HUES48 (cell line): ENCODE measurements at regions not wholly inside any gene's neighbourhood (a gene's known extent, or its start where the extent isn't known, plus 50 kb on each side); places are given as distances from the start of the nearest gene placed in this dataset.
"Not testable (repeated sequence)": the region's sequence is repeated elsewhere in the genome, so short reads cannot be mapped to it uniquely, and the experiment has no call there.

Source experiments
- H3K27ac ChIP-seq: one replicate; pipeline ENCODE4 v1.7.0; 2013; ENCODE audit warnings: low read depth, low read length, inconsistent platforms
- H3K27me3 ChIP-seq: 2 replicates; pipeline ENCODE4 v1.6.1; 2013; ENCODE audit warnings: mild to moderate bottlenecking, low read length; ENCODE audit not compliant: control insufficient read depth, insufficient read depth
- H3K36me3 ChIP-seq: 2 replicates; pipeline ENCODE4 v1.6.1; 2013; ENCODE audit warnings: low read length; ENCODE audit not compliant: control insufficient read depth, insufficient read depth
- H3K4me1 ChIP-seq: 2 replicates; pipeline ENCODE4 v1.6.1; 2013; ENCODE audit warnings: mild to moderate bottlenecking, low read length; ENCODE audit not compliant: control insufficient read depth, insufficient read depth
- H3K4me3 ChIP-seq: 2 replicates; pipeline ENCODE4 v1.5.1; 2013; ENCODE audit warnings: mild to moderate bottlenecking, low read depth, low read length
- H3K9ac ChIP-seq: 2 replicates; pipeline ENCODE4 v1.6.1; 2013; ENCODE audit warnings: mild to moderate bottlenecking, low read depth, low read length, moderate library complexity
- H3K9me3 ChIP-seq: 2 replicates; pipeline ENCODE4 v1.6.1; 2013; ENCODE audit warnings: low read length; ENCODE audit not compliant: control insufficient read depth, insufficient read depth

DNA sequence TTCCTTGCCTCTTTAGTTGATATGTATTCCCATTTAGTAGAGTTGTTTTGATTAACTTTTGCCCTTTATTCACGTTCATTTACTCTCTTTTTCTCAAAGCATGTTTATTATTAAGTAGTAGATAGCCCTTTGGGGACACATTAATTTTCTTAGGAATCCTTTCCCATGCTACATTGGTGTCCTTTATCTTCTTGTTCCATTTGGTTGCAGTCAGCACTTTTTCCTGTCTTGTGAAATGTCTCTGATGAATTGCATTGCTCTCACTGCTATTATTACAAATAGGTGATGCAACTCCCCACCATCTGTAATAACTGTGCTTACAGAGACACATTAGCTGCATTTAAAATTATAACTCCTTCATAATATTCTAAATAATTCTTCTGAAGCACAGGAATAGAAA is 428.5 kb upstream of the CNTNAP5 start:
- Histone ChIP-seq H3K9ac (no peak overlapping the region), H3K36me3 (no peaks in the 10 kb centered on the region), H3K4me3 (no peak overlapping the region), H3K27ac (no peak overlapping the region), H3K9me3 (no peaks in the 10 kb centered on the region; the same call in 1 of the 2 replicates), H3K27me3 (no peaks in the 10 kb centered on the region), H3K4me1 (no peaks in the 10 kb centered on the region)

DNA sequence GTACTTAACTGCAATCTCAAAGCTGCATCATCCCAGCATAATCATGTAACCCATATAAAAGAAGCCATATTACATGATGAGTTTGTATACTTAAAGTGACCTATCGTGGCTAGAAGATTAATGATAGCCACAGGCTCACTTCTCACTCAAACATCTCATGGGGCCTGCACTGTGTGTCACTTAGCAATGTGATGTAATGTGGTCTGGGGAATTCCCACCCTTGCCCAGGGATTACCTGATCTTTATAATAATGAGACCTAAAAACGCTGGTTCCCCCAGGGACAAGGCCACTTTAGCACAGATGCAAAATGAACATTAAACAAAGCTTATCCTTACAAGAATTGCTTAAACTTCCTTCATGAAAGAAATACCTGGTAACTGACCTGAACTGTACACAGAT is 427.1 kb upstream of the CNTNAP5 start:
- Histone ChIP-seq H3K9ac (no peak overlapping the region), H3K27ac (no peak overlapping the region), H3K36me3 (no peaks in the 10 kb centered on the region), H3K9me3 (no peaks in the 10 kb centered on the region), H3K4me1 (no peaks in the 10 kb centered on the region), H3K4me3 (no peak overlapping the region), H3K27me3 (no peaks in the 10 kb centered on the region)

DNA sequence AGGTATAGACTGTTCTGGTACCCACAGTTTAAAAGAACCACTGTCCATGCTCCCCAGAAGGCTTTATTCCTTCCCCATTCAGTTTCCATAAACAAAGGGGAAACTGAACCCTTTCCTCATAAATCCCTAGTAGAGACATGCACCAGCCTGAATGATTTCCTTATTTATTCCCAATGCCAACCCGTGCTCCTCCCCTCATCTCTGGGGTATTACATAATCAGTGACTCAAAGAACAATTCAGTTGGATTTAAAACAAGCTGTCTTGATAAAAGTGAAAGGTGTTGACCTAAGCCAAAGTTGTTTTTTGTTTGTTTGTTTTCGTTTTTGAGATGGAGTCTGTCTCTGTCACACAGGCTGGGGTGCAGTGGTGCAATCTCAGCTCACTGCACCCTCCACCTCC is 418.5 kb upstream of the CNTNAP5 start:
- Histone ChIP-seq H3K27ac (no peak overlapping the region), H3K36me3 (no peaks in the 10 kb centered on the region), H3K9me3 (no peaks in the 10 kb centered on the region), H3K9ac (no peak overlapping the region), H3K4me3 (no peak overlapping the region), H3K27me3 (no peaks in the 10 kb centered on the region), H3K4me1 (peaks cover 12% of the 10 kb centered on the region)

DNA sequence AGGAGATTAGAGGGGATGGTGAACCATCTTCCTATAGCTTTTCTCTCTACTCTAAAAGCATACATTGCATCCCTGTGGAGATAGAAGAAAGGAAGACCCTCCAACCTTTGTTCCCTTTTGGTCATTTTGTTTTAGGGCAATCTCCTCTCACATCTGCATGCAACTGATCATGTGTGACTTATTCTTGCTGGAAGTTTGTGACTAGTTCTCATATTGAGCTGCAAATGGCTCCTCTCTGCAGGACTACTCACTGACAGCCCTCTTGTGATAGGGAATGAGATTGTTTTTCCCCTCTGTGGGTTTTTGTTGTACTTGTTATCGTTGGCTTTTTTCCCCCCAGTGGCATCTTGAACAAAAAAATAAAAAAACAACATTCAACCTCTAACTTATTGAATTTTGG is 416.0 kb upstream of the CNTNAP5 start:
- Histone ChIP-seq H3K27ac (peak overlapping the region; percentile 66), H3K9ac (no peak overlapping the region), H3K9me3 (no peaks in the 10 kb centered on the region), H3K36me3 (no peaks in the 10 kb centered on the region), H3K4me1 (peaks cover 12% of the 10 kb centered on the region), H3K27me3 (no peaks in the 10 kb centered on the region), H3K4me3 (no peak overlapping the region)

DNA sequence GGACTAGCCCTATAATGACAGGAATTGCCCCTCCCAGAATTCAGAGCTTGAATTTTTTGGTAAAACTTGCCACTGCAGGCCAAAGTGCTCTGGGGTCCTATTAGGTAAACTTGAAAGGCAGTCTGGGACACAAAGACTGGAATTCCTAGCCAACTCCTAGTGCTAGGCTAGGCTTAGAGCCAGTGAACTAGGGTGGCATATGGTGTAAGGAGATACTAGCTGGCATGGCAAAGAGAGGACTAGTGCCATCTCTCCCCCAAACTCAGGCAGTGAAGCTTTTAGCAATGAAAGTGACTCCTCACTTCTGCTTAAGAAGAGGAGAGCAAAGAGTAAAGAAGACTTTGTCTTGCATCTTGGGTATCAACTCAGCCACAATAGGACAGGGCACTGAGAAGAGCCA is 410.5 kb upstream of the CNTNAP5 start:
- no peak overlapping the region for H3K27ac ChIP-seq
- peaks cover 20% of the 10 kb centered on the region; the same call in 1 of the 2 replicates for H3K9me3 ChIP-seq

DNA sequence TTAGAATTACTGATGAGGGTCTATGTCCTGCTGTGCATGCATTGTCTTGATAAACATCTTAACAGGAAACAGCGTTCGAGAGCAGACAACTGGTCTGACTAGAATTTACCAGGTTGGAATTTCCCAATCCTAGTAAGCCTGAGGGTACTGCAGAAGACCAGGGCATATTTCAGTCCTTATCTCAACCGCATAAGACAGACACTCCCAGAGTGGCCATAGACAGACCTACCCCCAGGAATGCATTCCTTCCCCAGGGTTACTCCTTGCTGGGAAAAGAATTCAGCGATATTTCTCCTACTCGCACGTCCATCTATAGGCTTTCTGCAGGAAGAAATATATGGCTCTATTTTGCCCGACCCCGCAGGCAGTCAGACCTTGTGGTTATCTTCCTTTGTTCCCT is 406.4 kb upstream of the CNTNAP5 start:
- H3K9ac ChIP-seq, H3K36me3 ChIP-seq, H3K27me3 ChIP-seq, H3K4me1 ChIP-seq, H3K4me3 ChIP-seq, H3K27ac ChIP-seq: not testable (repeated sequence)
- H3K9me3 ChIP-seq: peaks cover 25% of the 10 kb centered on the region

More for the DNA sequence above, 410.5 kb upstream of the CNTNAP5 start:
- Histone ChIP-seq H3K9ac (no peak overlapping the region), H3K4me1 (peaks cover 1% of the 10 kb centered on the region; the same call in 1 of the 2 replicates), H3K27me3 (no peaks in the 10 kb centered on the region), H3K36me3 (no peaks in the 10 kb centered on the region), H3K4me3 (no peak overlapping the region)

DNA sequence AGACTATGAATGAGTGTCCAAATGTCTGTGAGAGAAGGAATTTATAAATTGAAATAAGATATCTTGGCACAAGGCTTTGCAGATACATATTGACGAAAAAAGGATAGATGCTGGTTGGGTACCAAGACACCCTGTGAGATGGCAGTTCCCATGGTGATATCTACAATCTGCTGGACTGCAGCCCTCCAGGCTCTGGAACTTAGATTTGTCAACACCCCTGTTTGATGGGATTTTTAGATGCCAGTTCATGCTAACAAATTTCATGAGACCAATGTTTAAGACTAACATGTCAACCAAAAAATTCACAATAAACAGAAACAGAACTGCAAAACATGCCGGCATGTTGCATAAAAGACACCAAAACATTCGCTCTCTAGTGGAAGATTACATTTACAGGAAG is 400.3 kb upstream of the CNTNAP5 start:
- Histone ChIP-seq H3K4me1 (no peaks in the 10 kb centered on the region), H3K27ac (no peak overlapping the region), H3K4me3 (no peak overlapping the region), H3K27me3 (no peaks in the 10 kb centered on the region), H3K36me3 (no peaks in the 10 kb centered on the region), H3K9me3 (peaks cover 4% of the 10 kb centered on the region; the same call in 1 of the 2 replicates), H3K9ac (no peak overlapping the region)

DNA sequence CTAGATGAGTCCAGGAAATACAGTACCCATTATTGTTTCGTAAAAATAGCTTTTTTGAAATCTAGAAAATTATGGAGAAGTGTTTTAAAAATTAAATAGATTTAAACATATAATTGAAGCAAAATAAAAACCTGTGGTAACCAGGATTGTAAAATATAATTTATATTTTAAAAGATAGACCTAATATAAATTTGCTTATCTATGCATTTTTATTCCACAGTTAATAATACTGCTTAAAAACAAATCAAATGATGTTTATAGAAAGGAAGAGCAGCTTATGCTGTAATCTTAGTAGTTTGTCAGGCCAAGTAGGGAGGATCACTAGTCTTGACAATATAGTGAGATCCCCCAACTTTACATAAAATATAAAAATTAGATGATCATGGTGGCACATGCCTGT is 388.9 kb upstream of the CNTNAP5 start:
- no peak overlapping the region for H3K4me3 ChIP-seq
- no peaks in the 10 kb centered on the region for H3K36me3 ChIP-seq
- no peak overlapping the region for H3K27ac ChIP-seq
- H3K4me1 ChIP-seq: no peaks in the 10 kb centered on the region
- no peaks in the 10 kb centered on the region for H3K27me3 ChIP-seq
- no peaks in the 10 kb centered on the region for H3K9me3 ChIP-seq
- H3K9ac ChIP-seq: no peak overlapping the region

DNA sequence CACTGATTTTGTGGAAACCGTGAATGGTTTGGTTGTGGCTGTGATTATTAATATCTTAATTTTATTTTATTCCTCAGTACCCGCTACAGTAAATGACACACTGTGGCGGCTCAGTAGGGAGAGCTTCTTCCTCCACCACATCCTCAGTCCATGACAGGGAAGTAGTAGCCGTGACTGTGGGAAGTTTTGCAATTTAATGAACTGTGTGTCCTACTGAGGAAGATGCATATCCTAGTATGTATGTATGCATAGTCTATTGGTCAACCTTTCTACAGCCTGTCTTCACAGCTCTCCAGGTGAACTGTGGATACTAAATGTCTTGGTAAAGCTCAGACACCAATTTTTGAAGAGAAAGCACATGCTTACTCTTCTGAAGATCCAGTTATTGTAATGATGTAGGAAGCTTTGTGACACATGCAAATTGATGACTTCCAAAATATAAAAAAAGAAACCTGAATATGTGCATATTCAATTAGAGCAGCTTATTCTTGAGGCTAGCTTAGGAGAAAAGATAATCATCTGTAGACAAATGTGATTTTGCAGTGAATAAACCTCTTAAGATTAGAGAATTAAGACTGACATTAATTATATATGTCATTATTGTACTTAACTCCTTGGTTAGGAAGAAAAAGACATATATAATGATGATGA is 384.3 kb upstream of the CNTNAP5 start:
- no peaks in the 10 kb centered on the region for H3K27me3 ChIP-seq
- no peak overlapping the region for H3K4me3 ChIP-seq
- H3K9ac ChIP-seq: no peak overlapping the region
- H3K36me3 ChIP-seq: no peaks in the 10 kb centered on the region
- H3K4me1 ChIP-seq: no peaks in the 10 kb centered on the region
- no peaks in the 10 kb centered on the region for H3K9me3 ChIP-seq
- no peak overlapping the region for H3K27ac ChIP-seq

DNA sequence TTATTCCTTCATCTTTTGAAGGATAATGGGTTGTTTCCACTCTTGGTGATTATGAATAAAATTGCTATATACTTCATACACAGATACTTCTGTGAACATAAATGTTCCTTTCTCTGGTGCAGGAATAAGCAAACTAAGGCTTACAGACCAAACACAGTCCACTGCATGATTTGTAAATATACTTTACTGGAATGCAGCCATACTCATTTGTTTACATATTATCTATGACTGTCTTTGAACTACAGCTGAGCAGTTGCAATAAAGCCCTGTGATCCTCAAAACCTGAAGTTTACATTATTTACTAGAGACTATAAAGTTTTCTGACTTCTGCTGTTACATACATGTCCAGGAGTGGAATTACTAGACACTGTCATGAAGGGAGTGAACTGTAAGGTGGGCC is 381.0 kb upstream of the CNTNAP5 start:
- H3K9me3 ChIP-seq: no peaks in the 10 kb centered on the region

DNA sequence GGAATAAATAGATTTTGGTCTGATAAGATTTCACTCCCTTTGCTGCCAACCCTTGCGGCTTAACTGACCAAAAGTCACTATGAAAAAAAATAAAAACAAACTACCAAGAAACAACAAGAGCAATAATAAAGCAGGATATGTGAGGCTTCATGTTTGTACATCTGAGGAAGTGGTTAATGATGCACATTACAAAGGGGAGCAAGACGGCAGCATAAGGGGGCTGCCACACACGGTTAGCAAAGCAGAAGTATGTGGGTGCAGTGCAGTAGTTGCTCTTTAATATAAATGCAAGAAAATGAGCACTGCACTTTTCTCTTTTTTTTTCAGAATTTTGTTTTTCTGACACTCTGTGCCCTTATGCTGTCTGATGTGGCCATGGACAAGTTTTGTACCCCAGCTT is 377.1 kb upstream of the CNTNAP5 start:
- Histone ChIP-seq H3K27me3 (no peaks in the 10 kb centered on the region), H3K9ac (no peak overlapping the region), H3K36me3 (no peaks in the 10 kb centered on the region), H3K4me3 (no peak overlapping the region), H3K27ac (no peak overlapping the region), H3K4me1 (peaks cover 10% of the 10 kb centered on the region; the same call in 1 of the 2 replicates), H3K9me3 (no peaks in the 10 kb centered on the region)

More for the DNA sequence above, 381.0 kb upstream of the CNTNAP5 start:
- peaks cover 10% of the 10 kb centered on the region; the same call in 1 of the 2 replicates for H3K4me1 ChIP-seq
- no peak overlapping the region for H3K4me3 ChIP-seq
- H3K9ac ChIP-seq: no peak overlapping the region
- no peaks in the 10 kb centered on the region for H3K27me3 ChIP-seq
- H3K27ac ChIP-seq: no peak overlapping the region
- H3K36me3 ChIP-seq: no peaks in the 10 kb centered on the region
